ENCODE measurements at regions not wholly inside any gene's neighbourhood (a gene's known extent, or its start where the extent isn't known, plus 50 kb on each side); places are given as distances from the start of the nearest gene placed in this dataset.

DNA sequence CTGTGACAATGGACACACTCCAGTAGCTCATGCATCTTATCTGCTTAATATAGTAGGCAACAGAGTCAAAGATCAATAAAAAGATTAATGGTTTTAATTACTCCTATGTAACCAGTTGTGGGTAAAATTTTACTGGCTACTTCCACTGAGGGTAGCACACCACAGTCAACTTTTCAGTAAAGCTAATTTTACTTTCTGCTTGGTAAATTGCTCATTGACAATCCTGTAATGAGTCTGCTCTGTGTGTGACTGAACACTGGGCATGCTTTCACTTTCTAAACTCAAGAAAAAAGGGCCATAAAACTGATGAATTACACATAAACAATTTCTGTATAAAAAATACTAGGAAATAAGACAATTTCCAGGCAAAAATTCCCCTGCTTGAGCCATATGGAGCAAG is 838.3 kb downstream of the VGLL3 start:
- DNase-seq, result no peak

DNA sequence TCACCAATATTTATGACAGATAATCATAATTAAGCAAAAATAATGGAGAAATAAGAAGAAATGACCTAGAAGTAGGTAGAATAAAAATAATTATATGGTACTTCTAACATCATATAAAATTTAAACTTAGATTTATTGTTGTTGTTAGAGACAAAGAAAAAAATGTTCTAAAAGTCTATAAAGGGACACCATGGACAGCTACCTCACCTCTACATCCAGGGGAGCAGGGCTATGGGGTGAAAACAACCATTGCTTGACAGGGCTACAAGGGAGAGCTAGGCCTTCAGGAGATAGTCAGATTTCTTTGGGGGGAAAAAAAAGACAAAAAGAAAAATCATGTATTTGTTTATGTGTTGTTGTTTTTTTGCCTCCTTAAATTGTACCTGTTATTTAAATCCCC is 841.9 kb downstream of the VGLL3 start:
- DNase-seq, result no peak

DNA sequence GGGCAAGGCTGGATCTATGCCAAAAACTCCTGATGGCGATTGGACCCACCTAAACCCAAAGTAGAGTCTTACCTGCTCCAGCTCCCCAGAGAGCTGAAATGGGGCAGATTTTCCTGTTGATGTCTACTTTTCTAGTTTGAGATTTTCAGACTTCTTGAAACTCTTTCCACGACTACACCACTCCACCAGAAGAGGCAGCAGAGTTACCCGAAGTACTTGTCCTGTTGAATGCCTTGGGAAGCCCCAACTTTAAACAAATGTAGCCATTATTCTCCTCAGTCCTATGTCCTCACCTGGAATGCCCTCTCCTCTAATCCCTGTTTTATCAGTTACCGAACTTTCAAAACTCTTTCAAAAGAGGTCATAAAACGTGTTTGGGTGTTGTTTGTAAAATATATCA is 843.8 kb downstream of the VGLL3 start:
- no peak for DNase-seq

DNA sequence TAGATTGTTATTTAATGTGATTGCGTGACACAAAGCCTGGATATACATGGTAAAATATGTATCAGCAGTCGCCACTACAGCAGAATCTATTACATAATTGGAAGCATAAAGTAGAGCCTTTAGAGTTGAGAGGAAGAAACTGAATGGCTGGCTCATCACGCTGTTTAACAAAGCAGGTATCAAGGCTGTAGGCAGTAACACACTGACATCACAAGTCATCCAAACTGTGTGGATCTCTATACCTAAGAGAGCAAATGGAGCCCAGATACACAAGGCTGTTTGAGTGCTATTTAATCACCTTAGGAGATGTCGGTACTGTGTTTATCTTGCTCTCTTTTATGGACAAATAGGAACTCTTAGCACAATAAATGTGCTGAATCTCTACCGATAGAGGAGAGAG is 864.4 kb downstream of the VGLL3 start:
- no peak for DNase-seq
